Stimulated activated CD4-positive, alpha-beta T cell treated with anti-CD3 and anti-CD28 coated beads, Interleukin-12 subunit alpha, Interleukin-12 subunit beta, amount 100 ng/mL, for 24 hours (primary cell): ENCODE measurements at regions not wholly inside any gene's neighbourhood (a gene's known extent, or its start where the extent isn't known, plus 50 kb on each side); places are given as distances from the start of the nearest gene placed in this dataset.

ENCODE experiments used
- DNase-seq, 2 experiments: peaks; one replicate each; pipeline ENCODE4 v3.0.0-alpha.2; 2020; ENCODE audit warnings: low read depth in 2 of 2

DNA sequence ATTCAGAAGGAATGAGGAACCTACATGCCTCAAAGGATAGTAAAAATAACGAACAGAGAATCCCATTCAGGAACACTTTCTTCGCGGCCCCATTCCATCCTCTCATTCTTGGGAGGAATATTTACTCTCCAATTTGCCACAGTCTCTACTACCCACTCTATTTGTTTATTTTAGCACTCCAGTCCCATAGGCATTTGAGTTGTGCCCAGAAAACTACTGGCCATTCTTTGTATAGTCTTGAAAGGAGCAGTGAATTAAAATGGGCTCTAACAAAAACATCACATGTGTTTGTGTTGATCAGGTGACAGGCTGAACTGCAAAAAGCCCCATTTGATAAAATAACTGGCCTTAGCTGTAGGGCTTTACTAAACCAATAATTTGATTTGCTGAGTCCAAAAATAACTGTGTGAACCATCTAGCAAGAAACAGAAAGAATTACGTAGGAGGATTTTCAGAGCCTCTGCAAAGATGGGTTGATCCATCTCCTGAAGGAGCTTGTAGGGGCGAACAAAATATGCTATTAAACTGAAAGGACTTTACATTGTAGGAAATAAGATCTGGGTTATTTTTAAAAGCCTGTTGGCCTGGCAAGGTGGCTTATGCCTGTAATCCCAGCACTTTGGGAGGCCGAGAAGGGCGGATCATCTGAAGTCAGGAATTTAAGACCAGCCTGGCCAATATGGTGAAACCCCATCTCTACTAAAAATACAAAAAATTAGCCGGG, 142.3 kb upstream of the CPNE8 start:
- no peak for DNase-seq

DNA sequence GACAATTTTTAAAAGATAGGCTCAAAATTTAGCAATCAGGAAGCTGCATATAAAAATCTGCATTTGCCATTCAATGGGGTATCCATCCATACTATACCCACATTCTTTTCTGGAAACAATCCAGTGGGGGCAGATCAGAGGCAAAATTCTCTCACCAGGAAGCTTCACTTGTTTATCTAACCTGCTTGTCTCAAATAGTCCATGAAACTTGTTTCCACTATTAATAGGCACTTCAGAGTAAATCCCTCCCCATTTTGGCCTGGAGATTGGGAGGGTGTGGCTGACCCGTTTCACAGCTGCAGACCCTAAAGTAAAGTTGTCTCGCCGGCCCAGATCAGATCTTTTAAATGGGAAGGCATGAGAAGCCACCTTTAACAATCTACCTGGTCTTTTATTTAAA, 139.4 kb upstream of the CPNE8 start:
- no peak for DNase-seq

DNA sequence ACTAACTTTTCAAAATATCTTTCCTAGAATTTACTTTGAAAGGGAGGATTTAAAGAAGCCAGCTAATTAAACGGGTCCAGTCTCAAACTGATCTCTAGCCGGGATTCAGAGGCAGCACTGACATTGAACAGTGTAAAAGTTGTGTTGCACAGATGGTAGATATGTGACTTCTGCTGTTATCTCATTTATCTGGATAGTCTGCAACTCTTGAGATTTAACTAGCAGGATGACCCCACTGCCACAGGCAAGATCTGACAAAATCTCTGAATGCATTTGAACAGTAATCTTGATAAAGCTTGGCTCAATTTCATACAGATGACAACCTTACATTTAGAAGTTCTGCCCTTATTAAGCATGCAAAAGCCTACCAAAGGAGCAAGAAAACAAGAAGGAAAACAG, 138.0 kb upstream of the CPNE8 start:
- no peak for DNase-seq

DNA sequence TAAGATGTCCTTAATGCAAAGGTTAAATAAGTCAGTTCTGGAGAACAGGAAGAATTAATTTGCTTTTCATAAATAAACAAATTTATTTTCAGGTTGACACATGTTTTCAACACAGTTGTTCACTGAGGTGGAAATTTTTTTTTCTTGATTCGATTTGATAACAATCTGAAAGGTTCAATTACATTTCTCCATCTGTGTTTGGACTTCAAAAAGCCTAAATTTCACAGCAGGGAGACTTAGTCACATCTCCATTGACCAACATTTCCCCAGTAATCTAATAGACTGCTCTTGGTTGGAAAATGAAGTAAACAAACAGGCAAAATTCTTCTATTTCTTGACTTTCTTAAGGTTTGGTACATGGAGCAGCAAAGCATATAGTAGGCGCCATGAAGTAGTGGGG, 134.9 kb upstream of the CPNE8 start:
- DNase-seq: no peak

DNA sequence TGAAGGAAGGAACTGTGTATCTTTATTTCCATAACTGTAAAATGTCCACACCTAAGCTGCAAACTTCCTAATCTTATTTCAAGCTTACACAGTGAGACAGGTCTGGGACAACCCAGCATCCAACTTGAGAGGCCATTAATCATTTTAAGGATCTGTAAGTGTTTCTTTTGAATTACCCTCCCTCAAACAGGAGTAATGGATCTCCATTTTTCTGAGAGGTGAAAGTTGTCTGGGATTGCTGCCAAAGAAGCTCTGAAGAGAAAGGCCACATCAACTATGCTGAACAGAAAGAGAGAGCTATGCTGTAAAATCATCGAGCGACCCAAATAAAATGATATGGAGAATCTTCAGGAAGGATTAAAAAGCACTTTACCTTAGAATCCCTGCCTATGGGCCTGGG, 131.7 kb upstream of the CPNE8 start:
- DNase-seq: no peak

DNA sequence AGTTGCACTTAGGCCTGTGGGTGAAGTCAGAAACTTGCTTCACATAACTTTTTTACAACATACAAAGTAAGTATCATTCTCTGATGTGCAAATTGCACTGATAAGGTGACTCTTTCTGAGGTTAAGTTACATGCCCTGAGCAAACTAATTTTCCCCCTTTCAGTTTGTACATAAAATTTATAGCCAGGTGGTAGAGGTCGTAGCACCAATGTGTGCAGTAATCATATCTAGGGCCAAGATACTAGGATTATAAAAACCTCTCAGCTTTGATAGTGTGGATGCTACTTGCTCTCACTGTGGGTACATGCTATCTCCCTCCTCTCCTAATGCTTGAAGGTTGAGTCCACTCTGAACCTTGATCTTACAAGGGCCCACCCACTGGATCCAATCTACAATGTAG, 130.7 kb upstream of the CPNE8 start:
- DNase-seq: no peak

DNA sequence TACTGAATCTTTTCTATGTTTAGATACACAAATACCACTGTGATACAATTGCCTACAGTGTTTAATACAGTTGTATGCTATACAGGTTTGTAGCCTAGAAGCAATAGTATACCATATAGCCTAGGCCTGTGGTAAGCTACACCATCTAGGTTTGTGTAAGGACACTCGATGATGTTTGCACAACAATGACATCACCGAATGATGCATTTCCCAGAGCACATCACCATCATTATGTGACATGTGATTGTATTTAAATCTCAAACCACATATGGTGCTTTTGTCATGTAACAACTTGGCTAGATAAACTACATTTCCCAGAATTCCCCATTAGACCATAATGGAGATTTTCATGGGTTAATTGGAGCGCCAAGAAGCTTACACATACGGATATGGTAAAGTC, 128.4 kb upstream of the CPNE8 start:
- DNase-seq: no peak

DNA sequence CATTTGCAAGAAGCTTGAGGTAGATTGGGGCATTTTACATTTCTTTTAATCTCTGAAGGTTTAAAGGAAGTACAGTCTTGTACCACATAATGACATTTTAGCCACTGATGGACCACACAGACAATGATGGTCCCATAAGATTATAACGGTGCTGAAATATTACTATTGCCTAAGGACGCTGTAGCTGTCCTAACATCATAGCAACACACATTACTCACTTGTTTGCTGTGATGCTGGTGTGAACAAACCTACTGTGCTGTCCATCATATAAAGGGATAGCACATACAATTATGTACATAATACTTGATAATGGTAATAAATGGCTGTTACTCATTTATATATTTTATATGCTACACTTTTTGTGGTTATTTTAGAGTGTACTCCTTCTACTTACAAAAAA, 127.1 kb upstream of the CPNE8 start:
- no peak for DNase-seq

DNA sequence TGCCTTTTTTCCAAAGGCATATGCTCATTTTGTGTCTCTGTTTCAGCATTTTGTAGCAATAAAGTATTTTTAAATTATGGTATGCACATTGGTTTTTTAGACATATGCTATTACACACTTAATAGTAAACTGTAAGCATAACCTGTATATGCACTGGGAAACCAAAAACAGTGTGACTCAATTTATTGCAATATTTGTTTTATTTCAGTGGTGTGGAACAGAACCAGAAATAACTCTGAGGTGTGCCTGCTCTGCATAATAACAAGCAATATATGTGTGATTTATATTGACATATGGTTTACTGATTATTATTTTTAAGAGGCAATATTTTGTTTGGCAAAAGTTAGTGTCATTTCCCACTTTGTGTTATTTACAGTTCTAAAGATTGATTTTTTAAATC, 126.6 kb upstream of the CPNE8 start:
- DNase-seq: no peak

DNA sequence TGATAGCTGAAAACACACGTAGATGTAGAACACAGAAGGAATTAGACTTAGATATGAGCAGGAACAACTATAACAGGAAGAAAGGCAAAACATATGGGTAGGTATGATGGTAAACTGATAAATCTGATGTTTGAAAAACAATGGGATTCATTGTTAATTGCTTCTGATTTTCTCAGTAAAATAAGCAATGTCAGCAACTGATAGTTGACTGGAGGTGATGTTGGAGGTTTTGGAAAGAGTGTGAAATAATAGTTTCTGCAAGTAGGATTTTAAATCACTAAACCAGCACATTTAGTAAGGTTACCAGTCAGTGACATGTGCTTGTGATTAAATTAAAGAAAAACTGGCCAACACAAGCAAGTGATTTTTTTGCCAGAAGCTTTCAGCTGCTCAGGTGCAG, 123.0 kb upstream of the CPNE8 start:
- no peak for DNase-seq

DNA sequence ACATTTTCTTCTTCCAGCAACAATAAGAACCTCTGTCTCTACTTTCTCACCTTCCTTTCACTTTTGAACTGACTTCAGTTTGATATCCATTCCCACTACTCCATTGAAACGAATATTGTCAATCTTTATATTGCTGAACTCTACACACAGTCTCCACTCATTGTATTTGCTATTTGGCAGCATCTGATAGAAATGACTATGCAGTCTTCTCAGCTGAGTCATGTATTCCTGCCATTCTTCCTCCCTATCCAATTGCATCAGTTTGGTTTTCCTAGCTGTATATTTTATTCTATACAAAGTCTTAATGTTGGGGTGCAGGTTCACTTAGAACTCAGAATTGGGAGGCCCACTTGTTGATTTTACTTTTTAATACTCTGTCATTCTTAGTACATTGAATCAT, 107.5 kb upstream of the CPNE8 start:
- DNase-seq: no peak

DNA sequence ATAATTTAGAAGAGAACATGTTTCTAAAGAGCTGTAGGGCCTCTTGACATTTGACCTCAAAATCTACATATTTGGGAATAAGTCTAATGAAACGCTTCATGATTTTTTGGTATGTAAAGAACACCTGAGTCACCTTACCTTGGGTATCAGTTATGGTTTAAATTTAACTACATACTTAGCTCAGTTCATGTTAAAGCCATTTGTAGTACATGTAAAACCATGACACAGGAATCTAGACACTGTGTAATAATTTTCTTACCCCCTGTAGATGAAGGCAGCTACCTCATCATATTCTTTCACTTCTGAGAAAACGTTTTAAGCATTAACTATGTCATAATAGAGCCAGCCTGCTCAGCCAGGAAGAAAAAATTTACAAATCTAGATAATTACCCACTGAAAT, 105.8 kb upstream of the CPNE8 start:
- no peak for DNase-seq

DNA sequence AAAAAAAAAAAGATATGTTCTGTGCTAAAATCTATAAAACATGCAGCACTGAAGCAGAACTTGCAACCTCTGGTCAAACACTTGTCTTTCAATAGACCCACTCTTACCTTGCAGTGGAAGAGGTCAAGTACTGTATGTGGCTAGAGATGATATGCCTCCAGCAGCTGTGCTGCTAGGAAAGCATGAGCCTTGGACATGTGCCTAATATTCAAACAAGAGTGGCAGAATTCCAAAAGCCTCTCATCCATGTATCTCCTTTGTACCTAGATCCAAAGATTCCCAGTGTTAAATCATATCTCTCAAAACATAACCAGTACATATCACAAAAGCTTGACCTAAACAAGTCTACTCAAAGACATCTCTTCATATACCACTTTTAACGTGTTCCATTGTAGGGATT, 105.0 kb upstream of the CPNE8 start:
- DNase-seq: no peak

DNA sequence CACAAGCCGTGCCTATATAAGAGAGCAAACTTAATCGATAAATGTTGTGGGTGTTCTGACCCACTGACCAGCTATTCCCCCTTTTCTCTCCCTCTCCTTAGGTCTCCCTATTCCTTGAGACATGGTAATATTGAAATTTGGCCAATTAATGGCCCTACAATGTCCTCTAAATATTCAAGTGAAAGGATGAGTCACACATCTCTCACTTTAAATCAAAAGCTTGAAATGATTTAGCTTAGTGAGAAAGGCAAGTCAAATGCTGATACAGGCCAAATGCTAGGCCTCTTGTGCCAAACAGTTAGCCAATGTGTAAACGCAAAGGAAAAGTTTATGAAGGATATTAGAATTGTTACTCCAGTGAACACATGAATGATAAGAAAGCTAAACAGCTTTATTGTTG, 102.2 kb upstream of the CPNE8 start:
- DNase-seq: no peak

DNA sequence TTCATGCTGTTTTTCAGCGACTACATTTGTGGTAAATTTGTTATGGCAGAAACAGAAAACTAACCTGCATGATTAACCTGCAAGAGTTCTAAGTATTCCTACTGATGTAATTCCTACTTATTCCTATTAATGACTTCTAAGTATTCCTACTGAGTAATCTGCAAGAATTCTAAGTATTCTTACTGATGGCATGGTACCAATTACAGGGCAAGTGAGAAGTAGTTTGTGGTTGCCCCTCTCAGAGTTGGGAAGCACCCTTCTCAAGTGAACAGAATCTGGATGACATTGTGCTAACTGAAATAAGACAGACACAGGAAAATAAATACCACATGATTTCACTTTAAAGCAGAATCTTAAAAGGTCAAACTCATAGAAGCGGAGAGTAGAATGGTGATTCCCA, 100.9 kb upstream of the CPNE8 start:
- DNase-seq: no peak

DNA sequence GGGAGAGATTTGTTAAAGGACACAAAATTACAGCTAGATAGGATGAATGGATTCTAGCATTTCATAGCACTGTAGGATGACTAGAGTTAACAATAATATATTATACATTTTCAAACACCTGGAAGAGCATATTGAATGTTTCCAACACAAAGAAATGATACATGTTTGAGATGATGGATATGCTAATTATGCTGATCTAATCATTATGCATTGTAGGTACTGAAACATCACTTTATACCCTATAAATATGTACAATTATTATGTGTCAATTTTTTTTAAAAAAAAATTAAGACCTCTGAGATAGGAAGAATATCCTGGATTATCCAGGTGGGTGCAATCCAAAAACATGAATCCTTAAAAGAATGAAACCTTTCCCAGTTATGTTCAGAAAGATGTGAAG, 100.3 kb upstream of the CPNE8 start:
- DNase-seq: no peak

DNA sequence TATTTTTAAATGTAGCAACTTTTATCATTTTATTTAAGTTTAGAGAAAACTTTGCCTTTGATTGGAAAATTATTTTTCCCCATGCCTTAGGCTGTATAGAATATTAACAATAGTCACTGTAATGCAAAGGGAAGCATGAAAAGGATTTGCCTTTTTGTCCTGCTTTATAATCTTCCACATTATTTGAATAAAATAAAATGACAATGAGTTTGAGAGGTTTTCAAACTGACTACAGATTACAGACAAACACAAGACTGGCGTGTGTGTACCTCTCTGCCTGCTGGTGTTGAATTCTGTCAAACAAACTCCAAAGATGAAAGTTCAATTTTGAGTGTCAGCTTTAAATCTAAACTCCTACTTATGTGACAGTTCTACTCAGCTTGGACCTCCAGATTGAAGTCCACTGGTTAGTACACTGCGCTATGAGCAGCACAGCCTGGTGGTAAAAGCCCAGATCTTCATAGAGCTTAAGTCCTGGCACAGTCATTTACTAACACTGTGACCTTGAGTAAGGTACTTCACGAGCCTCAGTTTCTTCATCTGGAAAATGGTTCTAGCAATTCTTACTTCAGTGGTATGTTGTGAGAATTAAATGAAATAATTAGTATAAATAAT, 98.3 kb upstream of the CPNE8 start:
- DNase-seq: no peak

DNA sequence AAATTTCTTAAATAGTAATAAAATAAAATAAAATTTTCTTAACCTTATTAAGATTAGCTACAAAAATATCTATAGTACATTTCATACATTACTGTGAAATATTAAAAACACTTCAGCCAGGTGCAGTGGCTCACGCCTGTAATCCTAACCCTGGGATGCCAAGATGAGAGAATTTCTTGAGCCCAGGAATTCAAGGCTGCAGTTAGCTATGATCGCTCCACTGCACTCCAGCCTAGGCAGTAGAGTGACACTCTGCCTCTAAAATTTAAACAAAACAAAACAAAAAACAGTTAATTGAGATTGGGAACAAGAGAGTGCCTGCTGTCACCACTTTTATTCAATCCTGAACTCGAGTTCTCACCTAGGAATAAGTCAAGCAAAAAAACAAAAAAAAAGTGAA, 95.0 kb upstream of the CPNE8 start:
- no peak for DNase-seq

DNA sequence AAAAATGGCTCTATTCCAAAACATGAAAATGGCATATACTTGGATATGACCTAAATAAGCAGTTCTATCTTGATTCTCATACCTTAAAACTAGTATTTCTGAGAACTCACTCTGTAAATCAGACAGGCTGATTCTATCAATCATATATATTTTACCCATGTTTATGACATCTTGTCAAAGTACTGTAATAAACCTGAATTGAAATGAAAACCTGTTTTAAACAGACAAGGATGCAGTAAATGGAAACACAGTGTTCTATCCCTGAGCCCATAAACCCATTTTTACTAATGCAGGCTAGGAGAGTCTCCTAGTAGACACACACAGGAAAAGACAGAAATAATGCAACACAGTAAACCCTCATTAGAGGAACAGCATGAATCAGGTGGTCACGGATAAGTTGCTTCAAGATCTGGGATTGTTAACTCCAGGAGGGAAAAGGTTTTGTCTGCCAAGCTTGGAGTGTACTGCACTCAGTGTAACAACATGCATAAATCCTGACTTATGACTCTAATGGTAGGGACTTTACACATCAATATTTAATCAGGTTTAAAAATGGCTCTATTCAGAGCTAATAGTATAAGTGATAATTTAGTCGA, 93.6 kb upstream of the CPNE8 start:
- no peak for DNase-seq

DNA sequence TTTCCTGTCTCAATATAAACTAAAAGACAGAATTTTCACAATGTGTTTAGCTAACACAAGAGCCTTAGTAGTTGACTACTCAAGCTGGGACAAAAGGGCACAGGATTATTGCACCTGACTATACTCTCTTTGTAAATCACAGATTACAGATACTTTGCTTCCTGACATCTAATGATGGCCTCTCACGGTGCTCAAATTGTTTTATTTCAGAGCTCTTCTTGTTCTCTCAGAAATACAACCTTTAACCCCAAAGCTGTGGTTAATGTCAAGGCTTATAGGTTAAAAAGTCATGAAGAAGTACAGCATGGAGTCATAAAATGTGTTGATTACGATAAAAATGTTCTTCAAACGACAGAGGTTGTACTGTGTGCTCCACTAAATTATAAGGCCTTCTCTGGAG, 89.9 kb upstream of the CPNE8 start:
- no peak for DNase-seq

DNA sequence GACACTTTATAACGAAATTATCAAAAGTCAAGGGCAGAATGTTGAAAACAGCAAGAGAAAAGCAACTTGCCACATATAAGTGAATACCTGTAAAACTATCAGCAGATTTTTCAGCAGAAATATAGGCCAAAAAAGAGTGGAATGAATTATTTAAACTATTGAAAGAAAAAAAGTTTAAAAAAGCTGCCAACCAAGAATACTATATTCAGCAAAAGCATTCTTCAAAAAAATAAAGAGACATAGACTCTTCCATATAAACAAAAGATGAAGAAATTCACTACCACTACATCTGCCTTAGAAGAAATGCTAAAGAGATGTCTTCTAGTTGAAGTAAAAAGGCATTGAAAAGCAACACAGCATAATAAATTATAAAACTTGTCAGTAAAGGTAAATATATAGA, 80.6 kb upstream of the CPNE8 start:
- no peak for DNase-seq

DNA sequence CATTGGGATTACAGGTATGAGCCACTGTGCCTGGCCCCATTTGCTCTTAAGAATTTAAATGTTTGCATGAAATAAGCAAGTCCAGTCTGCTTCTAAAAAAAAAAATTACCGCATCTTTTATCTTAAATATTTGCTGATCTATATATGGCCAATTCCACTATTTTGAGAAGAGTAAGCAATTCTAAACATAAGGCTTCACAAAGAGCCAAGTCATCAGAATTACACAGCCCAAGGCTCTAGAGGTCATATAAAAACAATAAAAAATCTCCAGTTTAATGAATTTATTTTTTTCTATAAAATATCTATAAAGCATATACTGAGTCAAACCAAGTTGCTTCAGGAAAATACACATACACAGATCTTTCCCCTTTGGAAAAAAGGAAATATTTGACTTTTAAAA, 79.0 kb upstream of the CPNE8 start:
- DNase-seq: no peak

DNA sequence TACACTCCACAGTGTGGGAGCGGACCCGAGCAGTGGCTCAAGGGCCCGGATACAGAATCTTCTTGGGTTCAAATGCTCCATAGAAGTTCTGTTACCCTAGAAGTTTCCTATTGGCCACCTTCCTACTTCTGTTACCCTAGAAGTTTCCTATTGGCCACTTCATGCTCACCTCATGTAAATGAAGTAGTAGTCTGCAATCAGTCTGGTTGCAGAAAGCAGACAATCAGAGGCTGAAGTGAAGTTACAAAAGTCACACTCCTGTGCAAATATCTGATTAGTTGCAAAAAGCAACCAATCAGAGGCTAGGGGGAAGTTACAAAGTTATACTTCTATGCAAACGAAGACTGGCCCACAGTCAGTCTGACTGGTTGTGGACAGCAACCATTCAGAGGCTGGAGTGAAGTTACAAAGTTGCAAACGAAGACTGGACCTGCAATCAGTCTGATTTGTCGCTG, 77.8 kb upstream of the CPNE8 start:
- no peak for DNase-seq

DNA sequence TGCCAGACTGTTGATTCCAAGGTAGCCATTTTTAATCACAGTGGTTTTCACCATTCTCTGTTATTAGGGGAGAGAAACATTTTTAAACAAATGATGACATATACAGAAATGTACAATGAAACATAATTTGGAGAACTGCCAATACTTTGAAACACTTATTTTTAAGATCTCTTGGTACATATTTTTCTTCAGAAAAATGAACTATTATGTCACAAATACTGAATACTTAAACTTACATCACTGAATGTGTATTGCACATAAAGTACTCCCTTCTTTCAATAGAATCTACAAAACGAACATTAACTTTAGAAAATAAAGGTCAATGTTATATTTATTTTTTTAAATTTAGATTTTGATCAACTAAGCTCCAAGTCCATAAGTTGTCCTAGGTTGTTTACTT, 71.7 kb upstream of the CPNE8 start:
- DNase-seq: no peak
